IMR-90 (cell line): ENCODE measurements at regions not wholly inside any gene's neighbourhood (a gene's known extent, or its start where the extent isn't known, plus 50 kb on each side); places are given as distances from the start of the nearest gene placed in this dataset.

Experiments
- ATAC-seq: fragments of 200-7000 bp; cut with Tn5 transposase; 2 replicates; pipeline ENCODE4 v1.9.1; 2020; ENCODE audit warnings: low read depth, mild to moderate bottlenecking, moderate library complexity
- BruUV-seq: library from RNA; stranded (reverse); fragments of 400-500 nt; replicated peaks from 2 replicates; lab custom pipeline; 2021; lab: Mats Ljungman, UMichigan
- CTCF ChIA-PET: fragments of 300-600 bp; formaldehyde crosslinking; extraction: SDS; loops from one replicate; lab custom pipeline; 2021; ENCODE audit warnings: antibody characterized with exemption; lab: Yijun Ruan, JAX
- POLR2A ChIA-PET: fragments of 300-600 bp; sonication (Branson Sonifier 250); formaldehyde crosslinking; loops from one replicate; lab custom pipeline; 2022; ENCODE audit warnings: antibody characterized with exemption; ENCODE audit not compliant: unreplicated experiment; lab: Charles Lee
- DNase-seq: peaks from one replicate; pipeline ENCODE4 v3.0.0; 2013
- H2AFZ ChIP-seq: replicated peaks from 2 replicates; pipeline ENCODE3; 2013; ENCODE audit warnings: low read length, mild to moderate bottlenecking; ENCODE audit not compliant: poor library complexity
- H2AK5ac ChIP-seq: 2 replicates; pipeline ENCODE4 v1.6.1; 2013; ENCODE audit warnings: low read depth, low read length, inconsistent platforms
- H2AK9ac ChIP-seq: replicated peaks from 2 replicates; pipeline ENCODE3; 2013; ENCODE audit warnings: mild to moderate bottlenecking, low read depth, low read length, moderate library complexity; ENCODE audit not compliant: poor library complexity
- H2BK120ac ChIP-seq: 2 replicates; pipeline ENCODE4 v1.6.1; 2013; ENCODE audit warnings: low read depth, low read length, inconsistent platforms
- H2BK15ac ChIP-seq: 3 replicates; pipeline ENCODE4 v1.6.1; 2013; ENCODE audit warnings: low read depth, low read length, inconsistent platforms
- H2BK20ac ChIP-seq: 2 replicates; pipeline ENCODE4 v1.6.1; 2013; ENCODE audit warnings: low read depth, mild to moderate bottlenecking, inconsistent platforms, low read length, moderate library complexity
- H2BK5ac ChIP-seq: 2 replicates; pipeline ENCODE4 v1.6.1; 2013; ENCODE audit warnings: mild to moderate bottlenecking, low read depth, low read length, inconsistent platforms; ENCODE audit not compliant: poor library complexity, severe bottlenecking
- H3K14ac ChIP-seq: replicated peaks from 2 replicates; pipeline ENCODE4 v1.6.1; 2013; ENCODE audit warnings: low read depth, low read length, inconsistent platforms
- H3K18ac ChIP-seq: 2 replicates; pipeline ENCODE4 v1.6.1; 2013; ENCODE audit warnings: low read depth, low read length, control low read depth
- H3K23ac ChIP-seq: 2 replicates; pipeline ENCODE4 v1.6.1; 2013; ENCODE audit warnings: low read depth, low read length, inconsistent platforms
- H3K27ac ChIP-seq: 2 replicates; pipeline ENCODE4 v1.5.1; 2013; ENCODE audit warnings: mild to moderate bottlenecking, control low read depth, low read length; ENCODE audit not compliant: insufficient read depth
- H3K27me3 ChIP-seq: 2 replicates; pipeline ENCODE4 v1.6.1; 2013; ENCODE audit warnings: low read length; ENCODE audit not compliant: control insufficient read depth, insufficient read depth
- H3K36me3 ChIP-seq: 2 replicates; pipeline ENCODE4 v1.6.1; 2013; ENCODE audit warnings: low read length, mixed read lengths; ENCODE audit not compliant: control insufficient read depth, insufficient read depth
- H3K4ac ChIP-seq: 2 replicates; pipeline ENCODE4 v1.6.1; 2013; ENCODE audit warnings: low read depth, low read length, inconsistent platforms
- H3K4me1 ChIP-seq: 2 replicates; pipeline ENCODE4 v1.6.1; 2013; ENCODE audit warnings: low read length, mixed read lengths; ENCODE audit not compliant: control insufficient read depth, insufficient read depth
- H3K4me2 ChIP-seq: 2 replicates; pipeline ENCODE4 v1.6.1; 2013; ENCODE audit warnings: low read depth, mild to moderate bottlenecking, control low read depth, low read length, moderate library complexity
- H3K4me3 ChIP-seq: 2 replicates; pipeline ENCODE4 v1.5.1; 2013; ENCODE audit warnings: low read depth, mild to moderate bottlenecking, control low read depth, low read length, moderate library complexity; ENCODE audit not compliant: insufficient read depth
- H3K56ac ChIP-seq: 2 replicates; pipeline ENCODE4 v1.6.1; 2013; ENCODE audit warnings: low read length, inconsistent platforms; ENCODE audit not compliant: insufficient read depth; ENCODE audit errors: extremely low read depth
- H3K79me1 ChIP-seq, 2 experiments: 2 replicates each; pipeline ENCODE4 v1.6.1; 2013; ENCODE audit warnings: low read length in 2 of 2, inconsistent platforms in 1 of 2, low read depth in 1 of 2
- H3K9ac ChIP-seq: 2 replicates; pipeline ENCODE4 v1.6.1; 2013; ENCODE audit warnings: low read depth, low read length, control low read depth
- H3K9me1 ChIP-seq: 2 replicates; pipeline ENCODE4 v1.6.1; 2013; ENCODE audit warnings: low read length, inconsistent platforms; ENCODE audit not compliant: insufficient read depth
- H3K9me3 ChIP-seq: 2 replicates; pipeline ENCODE4 v1.6.1; 2013; ENCODE audit warnings: low read length; ENCODE audit not compliant: control insufficient read depth, insufficient read depth
- H4K20me1 ChIP-seq: 2 replicates; pipeline ENCODE4 v1.6.1; 2013; ENCODE audit warnings: low read length, inconsistent platforms; ENCODE audit not compliant: insufficient read depth
- H4K5ac ChIP-seq: 2 replicates; pipeline ENCODE4 v1.6.1; 2013; ENCODE audit warnings: mild to moderate bottlenecking, low read depth, low read length, control low read depth
- H4K8ac ChIP-seq, 2 experiments: 2 replicates each; pipeline ENCODE4 v1.6.1; 2013; ENCODE audit warnings: low read depth in 2 of 2, low read length in 2 of 2, control low read depth in 1 of 2, inconsistent platforms in 1 of 2
- H4K91ac ChIP-seq: 2 replicates; pipeline ENCODE4 v1.6.1; 2013; ENCODE audit warnings: low read depth, low read length, inconsistent platforms; ENCODE audit not compliant: insufficient read depth
- BHLHE40 ChIP-seq: fragments of 150-350 bp; IDR thresholded peaks from 2 replicates; pipeline ENCODE4 v1.6.1; 2016; ENCODE audit warnings: mild to moderate bottlenecking, low read depth, low read length
- CEBPB ChIP-seq: IDR thresholded peaks from 2 replicates; pipeline ENCODE4 v1.6.1; 2012; ENCODE audit warnings: low read depth, low read length, improper control_type of control experiment
- CHD1 ChIP-seq: IDR thresholded peaks from 2 replicates; pipeline ENCODE4 v1.6.1; 2012; ENCODE audit warnings: low read depth, low read length, improper control_type of control experiment
- FOS ChIP-seq: fragments of 150-350 bp; IDR thresholded peaks from 2 replicates; pipeline ENCODE4 v1.6.1; 2016; ENCODE audit warnings: low read depth, low read length
- MAFK ChIP-seq: IDR thresholded peaks from 2 replicates; pipeline ENCODE4 v1.6.1; 2012; ENCODE audit warnings: low read depth, low read length, improper control_type of control experiment
- MAZ ChIP-seq: IDR thresholded peaks from 2 replicates; pipeline ENCODE4 v1.6.1; 2012; ENCODE audit warnings: low read depth, mild to moderate bottlenecking, low read length, improper control_type of control experiment, moderate library complexity, borderline replicate concordance
- MXI1 ChIP-seq: IDR thresholded peaks from 2 replicates; pipeline ENCODE4 v1.6.1; 2012; ENCODE audit warnings: low read depth, mild to moderate bottlenecking, low read length, moderate library complexity, borderline replicate concordance
- NFE2L2 ChIP-seq: fragments of 150-350 bp; IDR thresholded peaks from 2 replicates; pipeline ENCODE4 v1.6.1; 2016; ENCODE audit warnings: low read depth, mild to moderate bottlenecking, low read length
- POLR2A ChIP-seq: IDR thresholded peaks from 2 replicates; pipeline ENCODE4 v1.6.1; 2012; ENCODE audit warnings: mild to moderate bottlenecking, low read depth, low read length
- RAD21 ChIP-seq: IDR thresholded peaks from 2 replicates; pipeline ENCODE4 v1.6.1; 2012; ENCODE audit warnings: low read length, improper control_type of control experiment
- RCOR1 ChIP-seq: IDR thresholded peaks from 2 replicates; pipeline ENCODE4 v1.6.1; 2012; ENCODE audit warnings: mild to moderate bottlenecking, low read length, improper control_type of control experiment; ENCODE audit not compliant: insufficient replicate concordance
- RFX5 ChIP-seq: IDR thresholded peaks from 2 replicates; pipeline ENCODE4 v1.8.0; 2012; ENCODE audit warnings: low read depth, mild to moderate bottlenecking, low read length, moderate library complexity
- SMC3 ChIP-seq: fragments of 150-350 bp; IDR thresholded peaks from 2 replicates; pipeline ENCODE4 v1.6.1; 2016; ENCODE audit warnings: low read depth, mild to moderate bottlenecking, antibody characterized with exemption, low read length, moderate library complexity
- WGBS, 2 experiments: methylation state at CpG; one replicate each; pipeline versions ENCODE4 v1.1.5 to v1.1.7; 2013; ENCODE audit warnings: missing lambda C conversion rate in 2 of 2; ENCODE audit not compliant: insufficient read length in 1 of 2; ENCODE audit errors: extremely low coverage in 2 of 2; 5-methylcytosine and 5-hydroxymethylcytosine counted together
- dilution Hi-C: fragments of 300-500 bp; cut with HindIII; formaldehyde crosslinking; loops from one replicate; pipeline ENCODE4 v1.14.3; 2018; ENCODE audit warnings: low sequenced_read_pairs; ENCODE audit not compliant: unreplicated experiment
- in situ Hi-C: fragments of 300-500 bp; cut with MboI; formaldehyde crosslinking; loops from 3 replicates; pipeline ENCODE4 v1.14.3; 2019; ENCODE audit warnings: low sequenced_read_pairs, inconsistent platforms, mixed read lengths
- intact Hi-C: fragments of 100-400 bp; cut with micrococcal nuclease; formaldehyde crosslinking; loops from 2 replicates; pipeline ENCODE4 v1.10.0; 2022
- TF ChIP-seq, protein P1 (sequence below): fragments of 150-350 bp; IDR thresholded peaks from 2 replicates; pipeline ENCODE4 v1.6.1; 2016; ENCODE audit warnings: low read depth, mild to moderate bottlenecking, low read length, moderate library complexity, borderline replicate concordance
- TF ChIP-seq, protein P2 (sequence below): conservative IDR thresholded peaks from 2 replicates; pipeline ENCODE4 v1.5.1; 2012; ENCODE audit warnings: mild to moderate bottlenecking, low read depth, low read length, improper control_type of control experiment
- TF ChIP-seq, protein P3 (sequence below): fragments of 150-350 bp; IDR thresholded peaks from 2 replicates; pipeline ENCODE4 v1.6.1; 2017; ENCODE audit warnings: mild to moderate bottlenecking, antibody characterized with exemption, low read length, low read depth

- Histone ChIP-seq H3K9me1 (no peaks in the 10 kb centered on the region), H4K8ac (no peak overlapping the region), H2BK20ac (no peak overlapping the region), H2BK5ac (no peak overlapping the region), H2BK15ac (no peak overlapping the region), H4K5ac (no peak overlapping the region), H4K91ac (no peak overlapping the region), H2AFZ (no peak overlapping the region), H3K27ac (no peak overlapping the region), H3K56ac (no peak overlapping the region), H2BK120ac (no peak overlapping the region), H3K4me2 (no peak overlapping the region), H3K23ac (no peak overlapping the region), H2AK5ac (no peak overlapping the region), H3K79me1 (no peaks in the 10 kb centered on the region), H3K9ac (no peak overlapping the region), H3K14ac (no peak overlapping the region), H3K4me3 (no peak overlapping the region), H3K4ac (no peak overlapping the region), H3K27me3 (no peaks in the 10 kb centered on the region), H3K36me3 (no peaks in the 10 kb centered on the region), H3K18ac (no peak overlapping the region), H3K4me1 (no peaks in the 10 kb centered on the region), H4K20me1 (no peaks in the 10 kb centered on the region), H3K9me3 (peaks cover 9% of the 10 kb centered on the region), H2AK9ac (no peak overlapping the region)
- POLR2A ChIA-PET: no interaction called here
- DNase-seq: no peak
- no CpG with 5 or more reads among the region's 4 CpGs for WGBS, 2 experiments
- intact Hi-C loops: no loop called here
- ATAC-seq: no peak
- BruUV-seq: no TSS peak
- in situ Hi-C loops: no loop called here
- TF ChIP-seq RFX5 (no peak), BHLHE40 (no peak), RAD21 (no peak), RCOR1 (no peak), CHD1 (no peak), NFE2L2 (no peak), MAZ (no peak), MXI1 (no peak), FOS (no peak), MAFK (no peak), SMC3 (no peak), POLR2A (no peak), CEBPB (no peak)
- TF ChIP-seq, protein P1, sequence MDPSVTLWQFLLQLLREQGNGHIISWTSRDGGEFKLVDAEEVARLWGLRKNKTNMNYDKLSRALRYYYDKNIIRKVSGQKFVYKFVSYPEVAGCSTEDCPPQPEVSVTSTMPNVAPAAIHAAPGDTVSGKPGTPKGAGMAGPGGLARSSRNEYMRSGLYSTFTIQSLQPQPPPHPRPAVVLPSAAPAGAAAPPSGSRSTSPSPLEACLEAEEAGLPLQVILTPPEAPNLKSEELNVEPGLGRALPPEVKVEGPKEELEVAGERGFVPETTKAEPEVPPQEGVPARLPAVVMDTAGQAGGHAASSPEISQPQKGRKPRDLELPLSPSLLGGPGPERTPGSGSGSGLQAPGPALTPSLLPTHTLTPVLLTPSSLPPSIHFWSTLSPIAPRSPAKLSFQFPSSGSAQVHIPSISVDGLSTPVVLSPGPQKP: no peak
- TF ChIP-seq, protein P2, sequence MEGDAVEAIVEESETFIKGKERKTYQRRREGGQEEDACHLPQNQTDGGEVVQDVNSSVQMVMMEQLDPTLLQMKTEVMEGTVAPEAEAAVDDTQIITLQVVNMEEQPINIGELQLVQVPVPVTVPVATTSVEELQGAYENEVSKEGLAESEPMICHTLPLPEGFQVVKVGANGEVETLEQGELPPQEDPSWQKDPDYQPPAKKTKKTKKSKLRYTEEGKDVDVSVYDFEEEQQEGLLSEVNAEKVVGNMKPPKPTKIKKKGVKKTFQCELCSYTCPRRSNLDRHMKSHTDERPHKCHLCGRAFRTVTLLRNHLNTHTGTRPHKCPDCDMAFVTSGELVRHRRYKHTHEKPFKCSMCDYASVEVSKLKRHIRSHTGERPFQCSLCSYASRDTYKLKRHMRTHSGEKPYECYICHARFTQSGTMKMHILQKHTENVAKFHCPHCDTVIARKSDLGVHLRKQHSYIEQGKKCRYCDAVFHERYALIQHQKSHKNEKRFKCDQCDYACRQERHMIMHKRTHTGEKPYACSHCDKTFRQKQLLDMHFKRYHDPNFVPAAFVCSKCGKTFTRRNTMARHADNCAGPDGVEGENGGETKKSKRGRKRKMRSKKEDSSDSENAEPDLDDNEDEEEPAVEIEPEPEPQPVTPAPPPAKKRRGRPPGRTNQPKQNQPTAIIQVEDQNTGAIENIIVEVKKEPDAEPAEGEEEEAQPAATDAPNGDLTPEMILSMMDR: no peak
- TF ChIP-seq, protein P3, sequence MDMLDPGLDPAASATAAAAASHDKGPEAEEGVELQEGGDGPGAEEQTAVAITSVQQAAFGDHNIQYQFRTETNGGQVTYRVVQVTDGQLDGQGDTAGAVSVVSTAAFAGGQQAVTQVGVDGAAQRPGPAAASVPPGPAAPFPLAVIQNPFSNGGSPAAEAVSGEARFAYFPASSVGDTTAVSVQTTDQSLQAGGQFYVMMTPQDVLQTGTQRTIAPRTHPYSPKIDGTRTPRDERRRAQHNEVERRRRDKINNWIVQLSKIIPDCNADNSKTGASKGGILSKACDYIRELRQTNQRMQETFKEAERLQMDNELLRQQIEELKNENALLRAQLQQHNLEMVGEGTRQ: no peak
- CTCF ChIA-PET: no interaction called here
- dilution Hi-C loops: no loop called here
Measured at GRCh38 chr3:82208002-82208710, 446.7 kb upstream of the GBE1 start.
